ENCODE measurements at regions not wholly inside any gene's neighbourhood (a gene's known extent, or its start where the extent isn't known, plus 50 kb on each side); places are given as distances from the start of the nearest gene placed in this dataset.

DNA sequence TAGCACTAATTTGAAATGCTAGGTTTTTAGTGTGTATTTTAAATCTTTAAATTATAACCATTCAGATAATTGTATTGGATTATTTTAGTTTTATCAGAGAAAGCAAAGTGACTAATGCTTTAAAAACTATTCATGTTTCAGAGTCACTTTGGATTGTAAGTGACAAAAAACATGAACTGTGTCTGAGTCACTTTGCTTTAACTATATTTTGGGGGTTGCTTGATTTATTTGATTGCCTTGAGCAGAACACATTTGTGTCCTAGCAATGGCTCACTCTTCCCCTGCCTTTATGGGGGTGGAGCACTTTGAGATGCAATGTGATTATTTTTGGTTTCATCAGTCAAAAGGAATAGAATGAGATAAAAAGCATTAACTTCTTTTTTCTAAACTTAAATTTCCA lies 188.4 kb upstream of the ARX start:
- no peak for TF ChIP-seq POLR2A (IDR thresholded peaks at IDR 0.05)
- TF ChIP-seq, protein P1, sequence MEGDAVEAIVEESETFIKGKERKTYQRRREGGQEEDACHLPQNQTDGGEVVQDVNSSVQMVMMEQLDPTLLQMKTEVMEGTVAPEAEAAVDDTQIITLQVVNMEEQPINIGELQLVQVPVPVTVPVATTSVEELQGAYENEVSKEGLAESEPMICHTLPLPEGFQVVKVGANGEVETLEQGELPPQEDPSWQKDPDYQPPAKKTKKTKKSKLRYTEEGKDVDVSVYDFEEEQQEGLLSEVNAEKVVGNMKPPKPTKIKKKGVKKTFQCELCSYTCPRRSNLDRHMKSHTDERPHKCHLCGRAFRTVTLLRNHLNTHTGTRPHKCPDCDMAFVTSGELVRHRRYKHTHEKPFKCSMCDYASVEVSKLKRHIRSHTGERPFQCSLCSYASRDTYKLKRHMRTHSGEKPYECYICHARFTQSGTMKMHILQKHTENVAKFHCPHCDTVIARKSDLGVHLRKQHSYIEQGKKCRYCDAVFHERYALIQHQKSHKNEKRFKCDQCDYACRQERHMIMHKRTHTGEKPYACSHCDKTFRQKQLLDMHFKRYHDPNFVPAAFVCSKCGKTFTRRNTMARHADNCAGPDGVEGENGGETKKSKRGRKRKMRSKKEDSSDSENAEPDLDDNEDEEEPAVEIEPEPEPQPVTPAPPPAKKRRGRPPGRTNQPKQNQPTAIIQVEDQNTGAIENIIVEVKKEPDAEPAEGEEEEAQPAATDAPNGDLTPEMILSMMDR (IDR thresholded peaks at IDR 0.05), result no peak
